EL (cell line): ENCODE measurements at regions not wholly inside any gene's neighbourhood (a gene's known extent, or its start where the extent isn't known, plus 50 kb on each side); places are given as distances from the start of the nearest gene placed in this dataset.

Experiments
- DNase-seq: peaks from one replicate; pipeline ENCODE4 v3.0.0-alpha.2; 2016

GRCh38 chr20:11331096-11331495 is 586.6 kb upstream of the BTBD3 start:
- DNase-seq: peak; percentile 60

GRCh38 chr20:11332381-11332780 is 585.3 kb upstream of the BTBD3 start:
- peak; percentile 64 for DNase-seq

- DNase-seq: no peak
These were observed 584.1 kb upstream of the BTBD3 start for GRCh38 chr20:11333634-11334033.

GRCh38 chr20:11337361-11338130 is 580.1 kb upstream of the BTBD3 start:
- no peak for DNase-seq

- DNase-seq: no peak
These were observed 579.0 kb upstream of the BTBD3 start for GRCh38 chr20:11338496-11339306.

GRCh38 chr20:11344939-11345338 is 572.8 kb upstream of the BTBD3 start:
- DNase-seq: no peak

GRCh38 chr20:11347738-11348137 is 570.0 kb upstream of the BTBD3 start:
- no peak for DNase-seq

GRCh38 chr20:11350126-11351005 is 567.3 kb upstream of the BTBD3 start:
- peak; percentile 39 for DNase-seq

- no peak for DNase-seq
These were observed 565.7 kb upstream of the BTBD3 start for GRCh38 chr20:11352041-11352440.

GRCh38 chr20:11354846-11355245 is 562.8 kb upstream of the BTBD3 start:
- no peak for DNase-seq

GRCh38 chr20:11355345-11355744 is 562.3 kb upstream of the BTBD3 start:
- DNase-seq: no peak

GRCh38 chr20:11356061-11356460 is 561.6 kb upstream of the BTBD3 start:
- no peak for DNase-seq

GRCh38 chr20:11362450-11362849 is 555.2 kb upstream of the BTBD3 start:
- no peak for DNase-seq

GRCh38 chr20:11364736-11365135 is 553.0 kb upstream of the BTBD3 start:
- no peak for DNase-seq

- peak; percentile 32 for DNase-seq
These were observed 551.0 kb upstream of the BTBD3 start for GRCh38 chr20:11366660-11367059.

GRCh38 chr20:11368499-11368898 is 549.2 kb upstream of the BTBD3 start:
- no peak for DNase-seq

GRCh38 chr20:11368965-11369711 is 548.6 kb upstream of the BTBD3 start:
- DNase-seq: no peak

- no peak for DNase-seq
These were observed 545.9 kb upstream of the BTBD3 start for GRCh38 chr20:11371831-11372230.

GRCh38 chr20:11372876-11373790 is 544.6 kb upstream of the BTBD3 start:
- no peak for DNase-seq

GRCh38 chr20:11375335-11375734 is 542.4 kb upstream of the BTBD3 start:
- no peak for DNase-seq

GRCh38 chr20:11375966-11376365 is 541.7 kb upstream of the BTBD3 start:
- peak; percentile 50 for DNase-seq
